HPDE6-E6E7 (cell line): ENCODE measurements at regions not wholly inside any gene's neighbourhood (a gene's known extent, or its start where the extent isn't known, plus 50 kb on each side); places are given as distances from the start of the nearest gene placed in this dataset.
"Not testable (repeated sequence)": the region's sequence is repeated elsewhere in the genome, so short reads cannot be mapped to it uniquely, and the experiment has no call there.

Experiments
- DNase-seq: peaks from one replicate; pipeline ENCODE4 v3.0.0; 2011; ENCODE audit warnings: missing footprints; ENCODE audit errors: extremely low spot score

DNA sequence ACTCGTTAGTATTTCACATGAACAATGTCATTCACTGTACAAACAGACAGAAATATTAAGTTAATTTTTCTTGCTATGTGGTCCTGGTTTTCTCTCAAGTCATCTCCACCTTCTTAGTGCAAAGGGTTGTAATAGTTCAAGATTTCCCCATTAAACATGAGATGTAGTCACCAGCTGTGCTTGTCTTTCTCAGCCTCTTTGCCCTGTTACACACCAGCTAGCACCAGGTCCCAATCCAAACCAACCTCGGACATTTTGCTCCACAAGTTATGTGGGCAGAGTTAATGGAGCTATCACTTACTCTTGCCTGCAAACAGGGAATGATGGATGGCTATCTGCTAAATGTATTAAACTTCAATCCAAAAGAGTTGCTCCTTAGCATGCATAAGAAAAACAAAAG is 328.1 kb downstream of the TLE1 start:
- no peak for DNase-seq

DNA sequence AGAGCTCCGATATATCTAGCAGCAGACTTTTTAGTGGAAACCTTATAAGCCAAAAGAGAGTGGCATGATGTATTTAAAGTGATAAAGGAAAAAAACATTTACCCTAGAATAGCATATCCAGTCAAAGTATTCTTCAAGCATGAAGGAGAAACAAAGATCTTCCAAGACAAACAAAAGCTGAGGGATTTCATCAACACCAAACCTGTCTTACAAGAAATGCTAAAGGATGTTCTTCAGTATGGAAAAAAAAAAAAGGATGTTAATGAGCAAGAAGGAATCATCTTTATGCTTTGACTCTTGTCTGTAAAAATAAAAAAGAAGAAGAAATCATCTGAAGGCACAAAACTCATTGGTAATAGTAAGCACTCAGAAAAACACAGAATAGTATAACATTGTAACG is 338.2 kb downstream of the TLE1 start:
- DNase-seq, result no peak

DNA sequence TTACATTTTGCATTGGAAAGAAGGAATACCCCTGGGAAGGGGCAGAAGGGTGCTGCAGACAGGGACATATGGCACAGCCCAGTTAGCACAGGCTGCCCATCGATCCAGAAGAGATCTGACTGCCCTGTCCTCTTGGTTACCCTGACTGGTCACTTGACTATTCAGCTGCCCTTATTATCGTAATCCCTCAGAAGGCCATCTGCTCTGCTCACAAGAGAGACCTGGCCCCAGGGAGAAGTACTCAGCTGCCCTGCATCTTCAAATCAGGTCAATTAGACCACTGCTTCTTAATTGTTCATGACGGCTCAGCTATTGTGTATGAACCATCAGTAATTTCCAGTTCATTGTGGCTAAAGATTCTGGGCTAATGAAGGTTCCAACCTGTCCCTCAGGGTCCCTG is 345.0 kb downstream of the TLE1 start:
- no peak for DNase-seq

DNA sequence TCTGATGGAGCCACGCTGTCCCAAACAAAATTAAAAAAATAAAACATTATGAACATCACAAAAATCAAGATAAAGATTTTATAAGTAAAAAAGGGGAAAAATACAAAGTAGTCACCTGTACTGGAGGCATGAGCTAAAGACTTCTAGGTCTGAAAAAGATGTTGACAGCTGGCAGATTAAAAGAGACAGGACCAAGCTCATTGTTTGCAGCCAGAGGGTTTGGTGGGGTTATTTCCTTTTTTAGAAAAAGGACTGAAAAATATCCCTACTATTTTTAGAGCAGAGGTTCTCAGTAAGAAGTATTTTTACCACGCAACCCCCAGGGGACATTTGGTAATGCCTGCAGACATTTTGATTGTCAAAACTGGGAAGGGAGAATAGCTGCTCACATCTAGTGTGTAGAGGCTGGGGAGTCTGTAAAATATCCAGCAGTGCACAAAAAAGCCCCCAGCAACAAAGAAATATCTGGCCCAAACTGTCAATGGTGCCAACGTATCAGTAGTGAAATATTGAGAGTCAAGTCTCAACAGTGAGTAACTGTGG is 353.4 kb downstream of the TLE1 start:
- no peak for DNase-seq

DNA sequence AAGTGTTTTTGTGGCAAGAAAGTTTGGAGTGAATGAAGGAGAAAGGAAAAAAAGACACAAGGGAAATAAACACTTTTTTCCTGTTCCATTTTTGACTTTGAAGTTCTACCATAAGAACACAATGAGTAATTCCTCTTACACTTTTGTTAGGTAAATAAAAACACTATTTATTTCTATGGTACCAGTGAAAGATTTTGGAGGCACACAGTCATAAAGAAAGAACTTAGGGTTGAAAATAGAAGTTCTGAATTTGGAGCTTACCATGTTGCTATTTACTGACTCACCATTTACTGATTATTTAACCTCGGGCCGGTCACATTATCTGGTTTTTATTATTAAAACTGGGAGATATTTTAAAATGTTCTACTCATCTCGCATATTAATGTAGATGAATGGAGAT is 367.8 kb downstream of the TLE1 start:
- DNase-seq, result no peak

DNA sequence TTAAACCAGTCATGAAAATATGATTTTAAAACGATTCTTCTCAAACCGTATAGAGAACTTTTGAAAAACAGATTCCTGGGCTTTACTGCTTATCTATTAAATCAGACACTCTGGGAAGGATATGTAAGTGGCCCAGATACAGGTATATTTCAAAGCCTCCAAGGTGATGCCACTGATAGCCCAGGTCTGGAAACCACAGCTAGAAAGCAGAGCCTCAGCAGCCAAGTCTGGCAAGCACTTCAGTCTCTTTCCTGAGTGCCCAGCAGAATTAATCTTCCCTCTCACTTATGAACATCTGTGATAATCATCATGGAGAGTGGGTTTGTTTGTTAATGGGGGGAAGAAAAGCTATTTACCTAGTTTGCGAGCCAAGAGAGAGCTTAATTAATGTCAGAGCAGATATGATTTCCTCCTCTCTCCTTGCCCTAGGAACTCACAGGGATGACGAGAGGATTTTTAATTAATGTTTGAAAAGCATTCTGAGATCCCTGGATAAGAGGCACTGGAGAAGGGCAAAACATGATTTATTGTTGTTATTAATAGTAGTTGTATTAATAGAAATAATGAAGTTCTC is 368.4 kb downstream of the TLE1 start:
- no peak for DNase-seq

DNA sequence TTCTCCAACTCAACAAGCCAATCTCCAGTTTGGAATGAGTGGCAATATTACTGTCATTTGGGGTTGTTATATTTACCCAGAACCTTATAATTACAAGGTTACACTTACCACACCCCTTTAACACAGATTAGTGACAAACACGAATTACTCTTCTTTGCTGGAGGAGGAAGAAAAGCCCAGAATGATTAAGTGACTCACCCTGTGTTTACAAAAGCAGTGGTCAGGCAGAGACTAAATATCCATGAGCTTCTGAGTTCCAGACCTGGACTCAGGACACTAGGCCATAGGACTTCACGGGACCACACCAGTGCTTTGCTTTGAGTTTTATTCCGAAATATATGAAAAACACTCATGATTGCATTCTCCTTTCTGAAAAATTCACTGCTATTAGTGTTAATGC is 370.8 kb downstream of the TLE1 start:
- peak; percentile 69 for DNase-seq

DNA sequence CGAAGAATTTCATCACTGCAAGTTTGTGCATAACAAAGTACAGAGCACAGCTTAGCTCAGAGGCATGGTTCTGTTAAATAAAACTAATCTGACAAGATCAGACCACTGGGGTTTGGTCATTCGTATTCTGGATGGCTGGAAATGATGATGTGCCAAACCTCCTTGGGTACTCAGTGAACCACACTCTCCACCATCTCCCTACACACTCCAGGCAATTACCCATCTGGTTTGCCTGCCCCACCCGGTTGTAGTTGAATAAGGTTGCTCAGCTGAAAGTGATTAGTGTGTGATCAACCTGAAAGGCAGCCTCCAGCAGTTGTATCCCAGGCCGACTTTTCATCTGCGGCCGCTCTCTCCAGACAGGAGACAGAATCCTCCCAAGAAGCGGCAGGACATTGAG is 371.4 kb downstream of the TLE1 start:
- no peak for DNase-seq

DNA sequence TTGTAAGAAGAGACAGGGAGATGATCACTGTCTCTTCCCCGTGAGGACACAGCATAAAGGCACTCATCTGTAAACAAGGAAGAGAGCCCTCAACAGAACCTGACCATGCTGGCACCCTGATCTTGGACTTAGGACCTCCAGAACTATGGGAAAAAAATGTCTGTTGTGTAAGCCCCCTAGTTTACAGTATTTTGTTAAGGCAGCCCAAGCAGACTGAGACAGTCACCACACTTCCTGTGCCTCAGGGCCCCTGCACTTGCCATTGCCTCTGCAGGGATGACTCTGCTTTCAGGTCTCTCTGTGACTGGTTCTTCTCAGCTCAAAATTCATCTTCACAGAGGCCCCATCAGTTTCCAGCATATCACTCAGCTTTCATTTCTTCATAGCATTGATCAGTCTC is 372.1 kb downstream of the TLE1 start:
- DNase-seq, result no peak

DNA sequence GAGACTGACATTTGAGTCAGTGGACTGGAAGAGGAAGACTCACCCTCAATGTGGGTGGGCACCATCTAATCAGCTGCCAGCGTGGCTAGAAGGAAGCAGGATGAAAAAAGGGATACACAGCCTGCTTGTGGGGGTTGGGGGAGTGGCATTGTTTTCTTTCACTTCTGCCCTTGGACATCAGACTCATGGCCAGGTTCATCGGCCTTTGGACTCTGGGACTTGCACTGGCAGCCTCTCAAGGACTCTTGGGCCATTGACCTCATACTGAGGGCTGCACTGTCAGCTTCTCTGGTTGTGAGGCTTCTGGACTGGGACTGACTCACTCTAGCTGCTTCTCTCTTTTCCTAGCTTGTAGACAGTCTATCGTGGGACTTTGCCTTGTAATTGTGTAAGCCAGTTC is 374.9 kb downstream of the TLE1 start:
- no peak for DNase-seq

DNA sequence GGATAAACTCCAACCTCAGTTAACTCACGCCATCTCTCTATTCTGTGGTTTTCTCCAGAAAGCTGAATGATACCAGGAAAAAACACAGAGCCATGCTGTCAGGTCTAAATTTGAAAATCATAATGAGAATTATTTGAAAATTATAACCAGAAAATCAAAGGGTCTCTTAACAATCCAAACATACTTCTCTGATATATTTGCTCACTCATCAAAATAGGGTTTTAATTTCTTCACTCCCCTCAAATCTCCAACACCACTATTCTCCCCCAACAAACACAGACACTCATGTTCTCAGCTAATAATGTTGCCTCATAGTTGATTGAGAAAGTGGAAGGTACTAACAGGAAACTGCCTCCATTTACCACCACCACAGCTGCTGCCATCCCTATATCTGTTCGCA is 375.5 kb downstream of the TLE1 start:
- no peak for DNase-seq

DNA sequence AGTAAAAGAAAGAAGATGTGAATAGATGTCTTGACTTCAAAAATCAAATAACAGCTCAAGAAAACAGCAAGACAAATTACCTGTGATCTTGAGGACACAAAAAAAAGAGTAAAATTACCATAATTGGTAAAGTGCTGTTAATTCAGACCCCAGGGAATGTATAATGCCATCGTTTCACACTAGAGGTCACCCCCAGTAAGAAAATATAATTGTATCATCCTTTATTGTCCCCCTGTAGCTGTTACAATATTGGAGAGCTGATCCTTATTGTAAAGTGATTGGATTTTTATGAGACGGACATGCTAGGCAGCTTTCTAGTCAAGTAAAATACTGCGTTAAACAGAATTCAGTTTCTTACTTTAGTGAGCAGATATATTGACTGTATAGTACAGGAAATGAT is 377.0 kb downstream of the TLE1 start:
- no peak for DNase-seq

DNA sequence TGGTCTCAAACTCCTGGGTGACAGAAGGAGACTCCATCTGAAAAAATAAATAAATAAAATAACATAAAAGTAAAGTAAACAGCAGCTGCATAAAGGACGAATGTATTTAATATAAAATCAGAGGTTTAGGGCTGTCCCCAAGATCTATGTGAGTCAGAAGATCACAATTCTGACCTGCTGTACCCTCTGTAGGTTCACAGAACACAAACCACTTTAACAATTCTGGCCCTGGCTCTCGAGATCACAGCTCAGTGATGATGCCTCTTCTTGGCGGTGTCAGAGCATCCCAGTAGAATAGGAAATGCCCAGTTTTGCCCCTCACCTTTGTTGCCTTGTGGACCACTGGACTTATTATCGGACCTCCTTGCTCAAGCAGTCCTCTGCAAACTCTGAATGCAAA is 380.9 kb downstream of the TLE1 start:
- DNase-seq, result no peak

DNA sequence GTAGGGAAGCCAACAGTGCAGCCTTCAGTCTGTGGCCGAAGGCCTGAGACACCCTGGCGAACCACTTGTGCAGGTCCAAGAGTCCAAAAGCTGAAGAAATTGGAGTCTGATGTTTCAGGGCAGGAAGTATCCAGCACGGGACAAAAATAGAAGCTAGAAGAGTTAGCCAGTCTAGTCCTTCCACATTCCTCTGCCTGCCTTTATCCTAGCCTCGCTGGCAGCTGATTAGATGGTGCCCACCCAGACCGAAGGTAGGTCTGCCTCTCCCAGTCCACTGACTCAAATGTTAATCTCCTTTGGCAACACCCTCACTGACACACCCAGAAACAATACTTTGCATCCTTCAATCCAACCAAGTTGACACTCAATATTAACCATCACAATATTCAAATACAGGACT is 381.6 kb downstream of the TLE1 start:
- DNase-seq, result not testable (repeated sequence)

DNA sequence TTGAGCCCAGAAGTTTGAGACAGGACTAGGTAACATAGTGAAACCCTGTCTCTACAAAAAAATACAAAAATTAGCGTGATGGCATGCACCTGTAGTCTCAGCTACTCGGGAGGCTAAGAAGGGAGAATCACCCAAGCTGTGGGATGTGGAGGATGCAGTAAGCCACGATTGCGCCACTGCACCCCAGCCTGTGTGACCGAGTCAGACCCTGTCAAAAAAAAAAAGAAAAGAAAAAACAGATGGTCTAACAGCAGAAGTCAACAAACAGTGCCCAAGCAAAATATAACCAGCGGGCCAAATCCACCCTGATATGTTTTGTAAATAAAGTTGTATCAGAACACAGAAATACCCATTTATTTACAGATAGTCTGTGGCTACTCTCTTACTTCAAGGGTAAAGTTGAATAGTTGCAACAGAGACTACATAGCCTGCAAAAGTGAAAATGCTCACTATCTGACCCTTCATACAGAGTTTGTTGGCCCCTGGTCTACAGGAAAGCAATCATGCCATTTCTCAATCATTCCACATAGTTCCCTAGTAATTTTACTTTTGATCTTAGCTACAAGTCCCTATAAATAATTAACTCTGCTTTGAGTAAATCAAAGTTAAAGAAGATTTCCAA is 383.7 kb downstream of the TLE1 start:
- no peak for DNase-seq

DNA sequence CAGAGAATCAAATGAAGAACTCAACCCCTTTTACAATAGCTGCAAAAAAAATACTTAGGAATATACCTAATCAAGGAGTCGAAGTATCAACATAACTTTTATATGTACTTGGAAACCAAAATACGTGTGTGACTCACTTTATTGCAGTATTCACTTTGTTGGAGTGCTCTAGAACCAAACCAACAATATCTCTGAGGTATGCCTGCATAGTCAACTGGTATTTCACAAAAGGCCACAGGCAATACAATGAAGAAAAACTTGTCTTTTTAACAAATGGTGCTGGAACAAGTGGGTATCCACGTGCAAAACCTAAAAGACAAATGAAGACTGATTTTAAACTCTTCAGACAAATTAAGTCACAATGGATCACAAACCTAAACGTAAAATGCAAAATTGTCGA is 385.7 kb downstream of the TLE1 start:
- DNase-seq, result no peak

DNA sequence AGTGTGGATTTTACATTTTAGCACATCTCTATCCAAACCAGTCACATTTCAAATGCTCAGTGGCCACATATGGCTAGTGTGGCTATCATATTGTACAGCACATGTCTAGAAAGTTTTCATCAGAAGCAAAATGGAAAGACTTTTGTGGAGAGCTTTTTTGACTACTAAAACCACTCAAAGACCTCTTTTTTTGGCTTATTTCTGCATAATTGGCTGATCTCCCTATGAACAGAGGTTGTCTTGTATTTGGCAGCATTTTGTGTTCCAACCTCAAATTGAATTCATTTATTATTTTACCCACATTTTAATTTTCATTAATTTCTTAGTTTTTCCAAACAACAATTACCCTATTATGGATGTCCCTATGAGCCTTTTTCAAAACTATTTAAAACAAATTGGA is 395.7 kb downstream of the TLE1 start:
- DNase-seq, result no peak

DNA sequence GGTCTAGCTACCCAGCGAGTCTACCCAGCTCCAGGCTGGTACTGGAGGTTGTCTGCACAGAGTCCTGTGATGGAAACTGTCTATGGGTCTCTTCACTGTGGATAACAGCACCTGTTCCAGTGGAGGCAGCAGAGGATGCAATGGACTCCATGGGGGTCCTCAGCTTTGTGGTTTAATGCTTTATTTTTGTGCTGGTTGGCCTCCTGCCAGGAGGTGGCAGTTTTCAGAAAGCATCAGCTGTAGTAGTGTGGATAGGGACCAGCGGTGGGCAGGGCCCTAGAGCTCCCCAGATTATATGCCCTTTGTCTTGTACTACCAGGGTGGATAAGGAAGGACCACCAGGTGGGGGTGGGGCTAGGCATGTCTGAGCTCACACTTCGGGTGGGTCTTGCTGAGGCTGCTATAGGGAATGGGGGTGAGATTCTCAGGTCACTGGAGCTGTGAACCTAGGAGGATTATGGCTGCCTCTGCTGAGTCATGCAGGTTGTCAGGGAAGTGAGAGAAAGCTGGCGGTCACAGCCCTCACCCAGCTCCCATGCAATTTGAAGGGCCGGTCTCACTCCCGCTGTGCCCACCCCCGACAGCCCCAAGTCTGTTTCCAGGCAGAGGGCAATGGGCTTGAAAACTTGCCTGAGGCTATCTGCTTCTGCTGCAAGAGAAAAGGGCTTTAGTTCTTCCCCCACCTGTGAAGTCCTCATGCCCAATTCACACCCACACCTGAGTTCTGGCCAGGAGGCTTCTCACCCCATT is 397.1 kb downstream of the TLE1 start:
- DNase-seq, result no peak

DNA sequence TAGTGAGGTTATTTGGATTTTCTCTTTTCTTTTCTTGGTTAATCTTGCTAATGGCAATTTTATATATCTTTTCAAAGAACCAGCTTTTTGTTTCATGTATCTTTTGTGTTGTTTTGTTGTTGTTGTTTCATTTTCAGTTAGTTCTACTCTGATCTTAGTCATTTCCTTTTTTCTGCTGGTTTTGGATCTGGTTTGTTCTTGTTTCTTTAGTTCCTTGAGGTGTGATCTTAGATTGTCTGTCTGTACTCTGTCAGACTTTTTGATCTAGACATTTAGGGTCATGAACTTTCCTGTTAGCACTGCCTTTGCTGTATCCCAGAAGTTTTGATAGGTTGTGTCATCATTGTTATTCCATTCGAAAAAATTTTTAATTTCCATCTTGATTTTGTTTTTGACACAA is 399.7 kb downstream of the TLE1 start:
- DNase-seq, result no peak

DNA sequence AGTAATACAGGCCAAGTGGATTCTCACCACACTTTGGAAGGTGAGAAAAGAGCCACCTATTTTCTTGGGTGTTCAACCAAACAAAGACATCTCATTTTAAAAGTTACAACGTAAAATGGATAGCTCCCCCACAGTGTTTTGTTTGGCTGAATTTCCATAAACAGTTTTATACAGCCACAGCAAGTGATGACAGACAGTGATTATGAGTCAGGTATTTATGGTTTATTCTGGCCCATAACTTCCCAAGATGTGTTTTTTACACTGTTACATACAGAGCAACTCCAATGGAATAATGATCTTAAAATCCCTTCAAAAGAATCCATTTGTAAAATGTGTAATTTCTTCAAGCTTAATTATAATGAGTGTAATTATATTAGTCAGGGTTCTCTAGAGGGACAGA is 421.3 kb downstream of the TLE1 start:
- no peak for DNase-seq

DNA sequence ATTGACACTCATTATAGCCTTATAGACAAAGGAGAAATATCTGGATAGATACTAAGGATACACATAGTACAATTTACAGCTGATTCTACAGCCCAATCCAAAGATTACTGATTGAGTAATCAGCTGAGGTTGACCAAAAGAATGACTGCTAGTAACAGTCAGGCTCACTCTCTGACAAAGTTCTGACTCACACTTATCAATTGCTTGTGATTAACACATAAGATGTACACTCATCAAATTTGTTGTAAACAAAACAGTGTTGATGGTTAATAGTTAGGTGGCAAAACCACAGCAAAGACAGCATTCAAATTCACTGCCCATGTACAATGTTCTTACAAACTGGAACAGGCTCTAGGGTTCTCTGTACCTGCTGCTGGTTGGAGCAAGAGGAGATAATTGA is 422.7 kb downstream of the TLE1 start:
- peak; percentile 77 for DNase-seq

DNA sequence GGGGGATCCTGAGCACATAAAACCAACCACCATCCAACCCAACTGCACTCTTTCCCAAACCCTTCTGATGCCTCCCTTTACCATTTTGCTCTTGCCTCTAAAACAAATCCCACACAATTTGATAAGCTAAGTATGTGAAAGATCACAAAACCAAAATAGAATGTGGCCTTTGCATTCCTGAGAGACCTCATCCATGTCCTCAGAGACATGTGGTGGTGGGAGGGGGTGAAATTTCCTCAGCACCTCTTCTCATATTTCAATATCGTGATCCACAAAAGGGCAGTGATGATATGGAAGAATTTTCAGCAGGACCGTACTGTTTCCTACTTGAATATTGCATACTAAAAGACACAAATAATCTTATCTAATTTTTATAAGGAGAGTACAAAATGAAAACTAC is 423.3 kb downstream of the TLE1 start:
- no peak for DNase-seq

DNA sequence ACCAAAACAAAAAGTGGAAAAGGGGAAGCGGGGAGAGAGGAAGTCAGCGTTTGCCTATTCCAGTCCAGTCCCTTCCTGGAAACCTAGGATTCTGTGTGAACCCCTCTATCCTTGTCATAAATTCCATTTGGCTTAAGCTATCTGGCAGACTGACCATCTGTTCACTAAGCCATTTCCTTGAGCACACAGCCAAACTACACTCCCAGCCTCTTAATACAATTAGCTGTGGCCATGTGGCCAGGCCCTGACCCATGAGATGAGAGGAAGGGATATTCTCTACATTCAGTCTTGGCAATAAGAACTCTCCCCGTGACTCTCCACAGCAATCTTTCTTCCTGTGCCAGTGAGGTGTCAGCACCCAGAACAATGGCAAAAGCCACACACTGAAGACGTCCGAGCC is 424.8 kb downstream of the TLE1 start:
- no peak for DNase-seq
